Prostate gland (tissue), 2 donors: ENCODE measurements at regions not wholly inside any gene's neighbourhood (a gene's known extent, or its start where the extent isn't known, plus 50 kb on each side); places are given as distances from the start of the nearest gene placed in this dataset.

Experiments used
- POLR2A ChIP-seq: fragments of 450-650 bp; IDR thresholded peaks from one replicate; pipeline ENCODE4 v1.6.1; 2016; ENCODE audit warnings: antibody characterized with exemption, mild to moderate bottlenecking
- POLR2AphosphoS5 ChIP-seq: sonication (generic); formaldehyde crosslinking; IDR thresholded peaks from one replicate; pipeline ENCODE4 v1.6.1; 2017; ENCODE audit warnings: antibody characterized with exemption
- TF ChIP-seq, protein P1 (sequence below), 4 experiments: fragments of 200-600 bp in 2 of 4; fragments of 450-650 bp in 2 of 4; sonication (generic) in 2 of 4; IDR thresholded peaks; 1 replicate in 3 of 4; 2 replicates in 1 of 4; pipeline ENCODE4 v1.5.1; 2016 to 2019; ENCODE audit warnings: antibody characterized with exemption in 4 of 4, mild to moderate bottlenecking in 2 of 4, moderate library complexity in 2 of 4

DNA sequence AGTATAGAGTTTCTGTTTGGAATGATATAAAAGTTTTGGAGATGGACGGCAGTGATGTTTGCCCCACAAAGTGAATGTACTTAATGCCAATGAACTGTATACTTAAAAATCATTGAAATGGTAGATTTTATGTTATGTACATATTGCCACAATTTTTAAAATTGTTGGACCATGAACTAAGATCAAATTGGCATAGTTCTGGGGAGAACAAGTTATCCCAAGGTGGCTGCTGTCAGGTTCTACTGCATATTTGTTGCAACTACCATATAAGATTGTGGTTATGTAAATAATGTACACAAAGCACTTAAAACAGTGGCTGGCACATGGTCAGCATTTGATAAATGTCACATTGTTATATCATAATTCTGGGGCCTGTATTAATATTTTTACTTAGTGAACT lies 466.4 kb downstream of the SIPA1L2 start:
- TF ChIP-seq, protein P1, sequence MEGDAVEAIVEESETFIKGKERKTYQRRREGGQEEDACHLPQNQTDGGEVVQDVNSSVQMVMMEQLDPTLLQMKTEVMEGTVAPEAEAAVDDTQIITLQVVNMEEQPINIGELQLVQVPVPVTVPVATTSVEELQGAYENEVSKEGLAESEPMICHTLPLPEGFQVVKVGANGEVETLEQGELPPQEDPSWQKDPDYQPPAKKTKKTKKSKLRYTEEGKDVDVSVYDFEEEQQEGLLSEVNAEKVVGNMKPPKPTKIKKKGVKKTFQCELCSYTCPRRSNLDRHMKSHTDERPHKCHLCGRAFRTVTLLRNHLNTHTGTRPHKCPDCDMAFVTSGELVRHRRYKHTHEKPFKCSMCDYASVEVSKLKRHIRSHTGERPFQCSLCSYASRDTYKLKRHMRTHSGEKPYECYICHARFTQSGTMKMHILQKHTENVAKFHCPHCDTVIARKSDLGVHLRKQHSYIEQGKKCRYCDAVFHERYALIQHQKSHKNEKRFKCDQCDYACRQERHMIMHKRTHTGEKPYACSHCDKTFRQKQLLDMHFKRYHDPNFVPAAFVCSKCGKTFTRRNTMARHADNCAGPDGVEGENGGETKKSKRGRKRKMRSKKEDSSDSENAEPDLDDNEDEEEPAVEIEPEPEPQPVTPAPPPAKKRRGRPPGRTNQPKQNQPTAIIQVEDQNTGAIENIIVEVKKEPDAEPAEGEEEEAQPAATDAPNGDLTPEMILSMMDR (IDR thresholded peaks at IDR 0.05): no peak
- no peak for TF ChIP-seq POLR2A
- TF ChIP-seq POLR2AphosphoS5: no peak
